GM12872 (cell line): ENCODE measurements at regions not wholly inside any gene's neighbourhood (a gene's known extent, or its start where the extent isn't known, plus 50 kb on each side); places are given as distances from the start of the nearest gene placed in this dataset.
A peak's percentile ranks its signal among the peaks of the same experiment; 100 is the strongest.

Experiments
- CTCF ChIP-seq: IDR thresholded peaks from 3 replicates; pipeline ENCODE4 v1.5.1; 2011; ENCODE audit warnings: low read depth, mild to moderate bottlenecking, low read length, moderate library complexity; ENCODE audit not compliant: insufficient read depth

GRCh38 chr4:162943263-162943662, 223.4 kb downstream of the NAF1 start:
- TF ChIP-seq CTCF = 0 out of 3 replicates have a peak, but pooled peaks have one; percentile 2

- no peak for TF ChIP-seq CTCF
These were observed 227.8 kb downstream of the NAF1 start for GRCh38 chr4:162938738-162939485.

- TF ChIP-seq CTCF = no peak
These were observed 231.5 kb downstream of the NAF1 start for GRCh38 chr4:162935214-162935613.

GRCh38 chr4:162931286-162931685, 235.4 kb downstream of the NAF1 start:
- TF ChIP-seq CTCF = no peak

- no peak for TF ChIP-seq CTCF
These were observed 245.4 kb downstream of the NAF1 start for GRCh38 chr4:162921178-162921785.

GRCh38 chr4:162920649-162921048, 246.0 kb downstream of the NAF1 start:
- no peak for TF ChIP-seq CTCF

- TF ChIP-seq CTCF = no peak
These were observed 254.2 kb downstream of the NAF1 start for GRCh38 chr4:162912482-162912881.
